NT2/D1 (cell line): ENCODE measurements at regions not wholly inside any gene's neighbourhood (a gene's known extent, or its start where the extent isn't known, plus 50 kb on each side); places are given as distances from the start of the nearest gene placed in this dataset.

Source experiments
- DNase-seq: peaks from one replicate; pipeline ENCODE4 v3.0.0-alpha.2; 2011; ENCODE audit warnings: low read depth, low spot score
- H3K27me3 ChIP-seq: 2 replicates; pipeline ENCODE4 v1.6.0; 2011; ENCODE audit warnings: mild to moderate bottlenecking; ENCODE audit not compliant: insufficient read length, insufficient read depth
- H3K36me3 ChIP-seq: 2 replicates; pipeline ENCODE4 v1.6.1; 2011; ENCODE audit warnings: mild to moderate bottlenecking, low read length, mixed read lengths; ENCODE audit not compliant: insufficient read depth, insufficient read length
- H3K4me1 ChIP-seq: 2 replicates; pipeline ENCODE4 v1.5.1; 2011; ENCODE audit not compliant: insufficient read depth, insufficient read length
- H3K4me3 ChIP-seq: 2 replicates; pipeline ENCODE4 v1.5.1; 2011; ENCODE audit warnings: low read depth; ENCODE audit not compliant: insufficient read length
- H3K9ac ChIP-seq: 2 replicates; pipeline ENCODE4 v1.6.0; 2011; ENCODE audit warnings: low read depth; ENCODE audit not compliant: insufficient read length
- H3K9me3 ChIP-seq: 2 replicates; pipeline ENCODE4 v1.5.1; 2011; ENCODE audit warnings: mild to moderate bottlenecking, low read length; ENCODE audit not compliant: insufficient read depth
- SUZ12 ChIP-seq: IDR thresholded peaks from 2 replicates; pipeline ENCODE4 v1.6.1; 2011; ENCODE audit not compliant: insufficient read length, insufficient read depth; ENCODE audit errors: extremely low read depth
- YY1 ChIP-seq: IDR thresholded peaks from 2 replicates; pipeline ENCODE4 v1.6.1; 2011; ENCODE audit not compliant: insufficient read length, insufficient read depth
- ZNF274 ChIP-seq: IDR thresholded peaks from 2 replicates; pipeline ENCODE4 v1.6.1; 2011; ENCODE audit warnings: mild to moderate bottlenecking, low read depth, low read length

- DNase-seq: no peak
- H3K27me3 ChIP-seq: no peaks in the 10 kb centered on the region
- no peaks in the 10 kb centered on the region for H3K4me1 ChIP-seq
- H3K36me3 ChIP-seq: no peaks in the 10 kb centered on the region
- no peak overlapping the region for H3K4me3 ChIP-seq
- H3K9ac ChIP-seq: no peak overlapping the region
- no peaks in the 10 kb centered on the region for H3K9me3 ChIP-seq
- TF ChIP-seq SUZ12 (no peak), ZNF274 (no peak)
Measured at GRCh38 chr9:107394264-107394663, 95.3 kb downstream of the KLF4 start.

- no peaks in the 10 kb centered on the region for H3K9me3 ChIP-seq
- no peak for DNase-seq
- H3K9ac ChIP-seq: no peak overlapping the region
- no peak overlapping the region for H3K4me3 ChIP-seq
- no peaks in the 10 kb centered on the region for H3K4me1 ChIP-seq
- H3K36me3 ChIP-seq: no peaks in the 10 kb centered on the region
- no peaks in the 10 kb centered on the region for H3K27me3 ChIP-seq
- no peak for TF ChIP-seq SUZ12
- TF ChIP-seq YY1: no peak
- no peak for TF ChIP-seq ZNF274
Measured at GRCh38 chr9:107390778-107391177, 98.8 kb downstream of the KLF4 start.

GRCh38 chr9:107390279-107390678 is 99.3 kb downstream of the KLF4 start:
- Histone ChIP-seq H3K27me3 (no peaks in the 10 kb centered on the region), H3K36me3 (no peaks in the 10 kb centered on the region), H3K9me3 (no peaks in the 10 kb centered on the region), H3K4me3 (no peak overlapping the region), H3K9ac (no peak overlapping the region), H3K4me1 (no peaks in the 10 kb centered on the region)
- TF ChIP-seq YY1 (no peak), ZNF274 (no peak)
- no peak for DNase-seq

GRCh38 chr9:107389617-107390071 is 99.9 kb downstream of the KLF4 start:
- no peaks in the 10 kb centered on the region for H3K9me3 ChIP-seq
- TF ChIP-seq YY1 (no peak), ZNF274 (no peak), SUZ12 (no peak)
- H3K9ac ChIP-seq: no peak overlapping the region
- no peaks in the 10 kb centered on the region for H3K36me3 ChIP-seq
- DNase-seq: no peak
- no peaks in the 10 kb centered on the region for H3K4me1 ChIP-seq
- no peaks in the 10 kb centered on the region for H3K27me3 ChIP-seq
- H3K4me3 ChIP-seq: no peak overlapping the region

- Histone ChIP-seq H3K27me3 (no peaks in the 10 kb centered on the region), H3K4me3 (no peak overlapping the region), H3K9me3 (no peaks in the 10 kb centered on the region), H3K4me1 (no peaks in the 10 kb centered on the region), H3K9ac (no peak overlapping the region), H3K36me3 (no peaks in the 10 kb centered on the region)
- DNase-seq: no peak
- TF ChIP-seq YY1 (no peak), SUZ12 (no peak), ZNF274 (no peak)
Measured at GRCh38 chr9:107388890-107389289, 100.7 kb downstream of the KLF4 start.

- Histone ChIP-seq H3K4me3 (no peak overlapping the region), H3K9ac (no peak overlapping the region), H3K4me1 (no peaks in the 10 kb centered on the region), H3K36me3 (no peaks in the 10 kb centered on the region), H3K27me3 (no peaks in the 10 kb centered on the region), H3K9me3 (no peaks in the 10 kb centered on the region)
- no peak for DNase-seq
- no peak for TF ChIP-seq ZNF274
- TF ChIP-seq YY1: no peak
- TF ChIP-seq SUZ12: no peak
Measured at GRCh38 chr9:107387409-107387808, 102.2 kb downstream of the KLF4 start.

- Histone ChIP-seq H3K4me3 (no peak overlapping the region), H3K9ac (no peak overlapping the region), H3K27me3 (no peaks in the 10 kb centered on the region), H3K4me1 (no peaks in the 10 kb centered on the region), H3K9me3 (no peaks in the 10 kb centered on the region), H3K36me3 (no peaks in the 10 kb centered on the region)
- no peak for DNase-seq
- no peak for TF ChIP-seq YY1
- TF ChIP-seq ZNF274: no peak
- no peak for TF ChIP-seq SUZ12
Measured at GRCh38 chr9:107386396-107386795, 103.2 kb downstream of the KLF4 start.
